GM06990 (cell line): ENCODE measurements at regions not wholly inside any gene's neighbourhood (a gene's known extent, or its start where the extent isn't known, plus 50 kb on each side); places are given as distances from the start of the nearest gene placed in this dataset.

ENCODE experiments used
- DNase-seq: peaks from one replicate; pipeline ENCODE4 v3.0.0-alpha.2; 2011; ENCODE audit not compliant: insufficient read length; ENCODE audit errors: extremely low read depth
- H3K27me3 ChIP-seq: replicated peaks from 2 replicates; pipeline ENCODE4 v1.6.0; 2011; ENCODE audit warnings: low read length; ENCODE audit not compliant: control insufficient read depth, insufficient read depth
- H3K36me3 ChIP-seq: 2 replicates; pipeline ENCODE4 v1.5.1; 2011; ENCODE audit warnings: low read length; ENCODE audit not compliant: control insufficient read depth, insufficient read depth
- H3K4me3 ChIP-seq: replicated peaks from 2 replicates; pipeline ENCODE4 v1.5.1; 2011; ENCODE audit warnings: low read depth, mild to moderate bottlenecking, control low read depth, low read length
- TF ChIP-seq, protein P1 (sequence below): IDR thresholded peaks from 2 replicates; pipeline ENCODE4 v1.5.1; 2011; ENCODE audit warnings: low read length, control low read depth, mild to moderate bottlenecking, inconsistent platforms; ENCODE audit not compliant: insufficient read depth, poor library complexity, severe bottlenecking

DNA sequence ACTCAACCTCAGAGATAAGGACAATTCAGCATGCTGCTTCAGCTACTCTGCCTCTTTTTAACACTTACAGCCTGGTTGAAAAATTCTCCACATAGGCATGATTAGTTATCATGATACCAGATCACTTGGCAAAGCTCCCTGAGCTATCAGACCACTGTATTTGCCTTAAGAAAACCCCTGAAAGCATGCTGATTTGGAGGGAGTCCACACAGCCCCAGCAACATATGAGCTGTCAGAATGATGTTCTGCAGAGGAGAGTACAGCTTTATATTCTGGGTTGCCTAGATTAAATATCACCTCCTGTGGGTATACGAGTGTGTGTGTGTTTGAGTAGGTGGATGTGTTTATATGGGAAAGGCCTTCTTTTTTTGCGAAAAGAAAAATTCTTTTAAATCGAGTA, 170.2 kb upstream of the CHRM2 start:
- no peak for DNase-seq
- TF ChIP-seq, protein P1, sequence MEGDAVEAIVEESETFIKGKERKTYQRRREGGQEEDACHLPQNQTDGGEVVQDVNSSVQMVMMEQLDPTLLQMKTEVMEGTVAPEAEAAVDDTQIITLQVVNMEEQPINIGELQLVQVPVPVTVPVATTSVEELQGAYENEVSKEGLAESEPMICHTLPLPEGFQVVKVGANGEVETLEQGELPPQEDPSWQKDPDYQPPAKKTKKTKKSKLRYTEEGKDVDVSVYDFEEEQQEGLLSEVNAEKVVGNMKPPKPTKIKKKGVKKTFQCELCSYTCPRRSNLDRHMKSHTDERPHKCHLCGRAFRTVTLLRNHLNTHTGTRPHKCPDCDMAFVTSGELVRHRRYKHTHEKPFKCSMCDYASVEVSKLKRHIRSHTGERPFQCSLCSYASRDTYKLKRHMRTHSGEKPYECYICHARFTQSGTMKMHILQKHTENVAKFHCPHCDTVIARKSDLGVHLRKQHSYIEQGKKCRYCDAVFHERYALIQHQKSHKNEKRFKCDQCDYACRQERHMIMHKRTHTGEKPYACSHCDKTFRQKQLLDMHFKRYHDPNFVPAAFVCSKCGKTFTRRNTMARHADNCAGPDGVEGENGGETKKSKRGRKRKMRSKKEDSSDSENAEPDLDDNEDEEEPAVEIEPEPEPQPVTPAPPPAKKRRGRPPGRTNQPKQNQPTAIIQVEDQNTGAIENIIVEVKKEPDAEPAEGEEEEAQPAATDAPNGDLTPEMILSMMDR = no peak
- no peak overlapping the region for H3K4me3 ChIP-seq
- H3K36me3 ChIP-seq = no peaks in the 10 kb centered on the region
- no peaks in the 10 kb centered on the region for H3K27me3 ChIP-seq

DNA sequence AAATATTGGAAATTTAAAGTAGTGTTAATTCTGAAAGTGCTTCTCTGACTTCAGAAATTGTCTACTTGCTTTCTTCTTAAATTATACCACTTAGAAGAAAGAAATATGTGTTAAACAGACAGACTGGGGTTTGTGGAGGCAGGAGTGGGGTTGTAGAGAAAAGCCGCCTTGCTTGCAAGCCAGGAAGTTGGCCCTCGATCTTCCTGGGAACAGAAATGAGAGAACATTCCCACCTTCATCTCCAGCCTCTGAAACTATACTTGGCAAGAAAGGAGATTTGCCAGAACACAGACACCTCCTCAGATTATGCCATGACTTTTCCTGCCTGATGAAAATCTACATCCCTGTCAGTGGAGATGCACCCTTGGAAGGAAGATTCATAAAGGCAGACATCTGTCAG, 171.2 kb upstream of the CHRM2 start:
- no peaks in the 10 kb centered on the region for H3K36me3 ChIP-seq
- TF ChIP-seq, protein P1 = no peak
- H3K27me3 ChIP-seq = no peaks in the 10 kb centered on the region

DNA sequence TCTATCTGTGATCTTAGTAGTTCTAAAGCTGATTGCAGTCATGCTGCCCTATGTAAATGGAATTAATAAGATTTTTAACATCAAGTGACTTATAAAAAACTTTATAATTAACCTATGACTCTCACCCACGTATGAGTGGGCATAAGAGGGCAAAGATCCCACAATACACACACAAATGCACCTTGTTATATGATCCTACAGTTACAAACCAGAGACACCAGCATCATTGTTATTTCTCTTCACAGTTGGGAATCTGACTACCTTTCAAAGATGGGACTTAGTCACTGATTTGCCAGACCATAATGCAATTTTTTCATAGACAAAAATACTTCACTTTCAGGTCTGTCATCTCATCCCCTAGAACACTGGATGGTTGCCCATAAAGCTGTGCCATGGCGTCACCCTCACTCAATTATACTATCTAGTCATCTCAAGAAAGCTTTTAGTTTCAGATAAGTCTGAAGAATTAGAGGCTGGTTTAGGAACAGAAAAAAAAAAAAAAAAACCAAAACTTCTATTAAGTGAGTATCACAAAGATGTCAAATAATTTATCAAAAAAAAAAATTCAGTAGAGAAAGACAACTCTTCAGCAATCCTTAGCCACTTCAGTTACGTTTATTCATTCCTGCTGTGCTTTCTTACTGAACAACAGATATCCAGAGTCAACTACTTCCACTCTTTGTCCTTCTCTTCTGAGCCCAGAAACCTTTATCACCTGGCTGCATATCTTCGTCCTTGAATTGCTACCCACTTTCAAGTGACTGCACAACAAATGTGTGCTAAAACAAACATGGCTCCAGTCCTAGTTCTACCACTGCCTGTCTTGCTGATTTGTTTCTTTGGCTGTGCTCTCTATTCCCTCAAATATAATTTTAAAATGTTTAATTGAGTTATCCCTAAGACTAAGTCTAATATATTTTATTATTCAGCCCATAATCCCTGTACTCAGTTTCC, 175.0 kb upstream of the CHRM2 start:
- no peak overlapping the region for H3K4me3 ChIP-seq
- H3K36me3 ChIP-seq = no peaks in the 10 kb centered on the region
- H3K27me3 ChIP-seq = no peaks in the 10 kb centered on the region
- TF ChIP-seq, protein P1 = no peak
- DNase-seq = no peak

More for the DNA sequence above, 171.2 kb upstream of the CHRM2 start:
- H3K4me3 ChIP-seq = no peak overlapping the region
- no peak for DNase-seq

DNA sequence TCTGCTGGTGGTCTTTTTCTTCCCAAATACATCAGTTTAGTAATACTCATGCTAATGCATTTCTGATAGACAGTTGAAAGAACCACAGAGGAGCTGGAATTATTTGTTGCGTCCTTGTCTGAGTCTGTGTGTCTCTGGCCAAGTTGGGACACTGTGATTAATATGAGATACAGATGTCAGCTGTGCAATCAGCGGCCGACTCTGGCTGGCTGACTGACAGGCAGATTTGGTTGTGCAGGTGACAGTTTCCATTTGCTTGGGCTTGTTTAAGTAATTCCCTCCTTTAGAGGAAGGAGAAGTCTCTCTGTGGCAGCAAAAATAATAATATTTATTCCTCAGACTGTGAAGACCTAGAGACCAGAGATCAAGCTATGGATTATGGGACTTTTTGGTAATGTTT, 176.2 kb upstream of the CHRM2 start:
- H3K4me3 ChIP-seq = no peak overlapping the region
- DNase-seq = no peak
- TF ChIP-seq, protein P1 = no peak
- no peaks in the 10 kb centered on the region for H3K27me3 ChIP-seq
- no peaks in the 10 kb centered on the region for H3K36me3 ChIP-seq

DNA sequence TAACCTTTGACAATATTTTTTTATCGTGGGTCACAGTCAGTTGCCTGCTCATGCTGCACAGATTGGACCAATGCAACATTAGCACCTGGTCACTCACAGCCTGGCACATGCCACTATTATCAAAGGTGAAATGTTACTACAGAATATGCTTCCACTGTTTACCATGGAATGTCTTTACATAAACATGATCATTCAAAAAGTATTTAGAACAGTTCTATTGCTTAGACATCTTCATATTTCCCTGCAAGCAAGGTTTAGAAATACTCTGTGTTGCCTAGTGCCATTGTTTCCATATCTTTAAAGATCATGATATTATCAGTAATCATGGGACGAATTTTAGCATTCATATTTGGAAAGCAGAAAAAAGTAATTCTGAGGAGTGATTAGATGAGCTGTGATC, 179.9 kb upstream of the CHRM2 start:
- no peak for DNase-seq
- no peak overlapping the region for H3K4me3 ChIP-seq
- H3K36me3 ChIP-seq = no peaks in the 10 kb centered on the region
- TF ChIP-seq, protein P1 = no peak
- no peaks in the 10 kb centered on the region for H3K27me3 ChIP-seq
